ENCODE measurements at regions not wholly inside any gene's neighbourhood (a gene's known extent, or its start where the extent isn't known, plus 50 kb on each side); places are given as distances from the start of the nearest gene placed in this dataset.

GRCh38 chr5:165139262-165139661 is 1633.8 kb downstream of the MAT2B start:
- no peak for DNase-seq

GRCh38 chr5:165139721-165140120 is 1634.3 kb downstream of the MAT2B start:
- no peak for DNase-seq

- no peak for DNase-seq
Measured at GRCh38 chr5:165143741-165144140, 1638.3 kb downstream of the MAT2B start.

GRCh38 chr5:165149431-165149830 is 1644.0 kb downstream of the MAT2B start:
- no peak for DNase-seq

- no peak for DNase-seq
Measured at GRCh38 chr5:165152058-165152457, 1646.6 kb downstream of the MAT2B start.

- no peak for DNase-seq
Measured at GRCh38 chr5:165157219-165157618, 1651.8 kb downstream of the MAT2B start.

- no peak for DNase-seq
Measured at GRCh38 chr5:165161204-165161603, 1655.8 kb downstream of the MAT2B start.

GRCh38 chr5:165163861-165164260 is 1658.4 kb downstream of the MAT2B start:
- no peak for DNase-seq

- no peak for DNase-seq
Measured at GRCh38 chr5:165173651-165174050, 1668.2 kb downstream of the MAT2B start.

GRCh38 chr5:165175041-165175440 is 1669.6 kb downstream of the MAT2B start:
- no peak for DNase-seq

GRCh38 chr5:165184183-165184582 is 1678.8 kb downstream of the MAT2B start:
- no peak for DNase-seq

- no peak for DNase-seq
Measured at GRCh38 chr5:165185716-165186115, 1680.3 kb downstream of the MAT2B start.

GRCh38 chr5:165187815-165188214 is 1682.4 kb downstream of the MAT2B start:
- no peak for DNase-seq

GRCh38 chr5:165188556-165189175 is 1683.2 kb downstream of the MAT2B start:
- no peak for DNase-seq

GRCh38 chr5:165196961-165197360 is 1691.5 kb downstream of the MAT2B start:
- no peak for DNase-seq

- no peak for DNase-seq
Measured at GRCh38 chr5:165201369-165201768, 1696.0 kb downstream of the MAT2B start.

- no peak for DNase-seq
Measured at GRCh38 chr5:165201771-165202518, 1696.5 kb downstream of the MAT2B start.

- DNase-seq, result no peak
Measured at GRCh38 chr5:165202519-165202910, 1697.1 kb downstream of the MAT2B start.

GRCh38 chr5:165209101-165209727 is 1703.8 kb downstream of the MAT2B start:
- peak; percentile 45 for DNase-seq

- DNase-seq, result no peak
Measured at GRCh38 chr5:165224366-165225045, 1719.1 kb downstream of the MAT2B start.

GRCh38 chr5:165227515-165227914 is 1722.1 kb downstream of the MAT2B start:
- no peak for DNase-seq

GRCh38 chr5:165228184-165228583 is 1722.8 kb downstream of the MAT2B start:
- DNase-seq, result no peak

- no peak for DNase-seq
Measured at GRCh38 chr5:165231821-165232508, 1726.5 kb downstream of the MAT2B start.

Data from dermis blood vessel endothelial cell (primary cell).